GM23338 (cell line): ENCODE measurements at regions not wholly inside any gene's neighbourhood (a gene's known extent, or its start where the extent isn't known, plus 50 kb on each side); places are given as distances from the start of the nearest gene placed in this dataset.
"Not testable (repeated sequence)": the region's sequence is repeated elsewhere in the genome, so short reads cannot be mapped to it uniquely, and the experiment has no call there.

Source experiments
- ATAC-seq: fragments of 200-7000 bp; cut with Tn5 transposase; 3 replicates; pipeline ENCODE4 v1.9.1; 2020
- DNase-seq: peaks from one replicate; pipeline ENCODE4 v3.0.0-alpha.2; 2015; ENCODE audit warnings: low spot score
- H2AFZ ChIP-seq: fragments of 200-600 bp; sonication (generic); 2 replicates; pipeline ENCODE4 v1.8.0; 2016; ENCODE audit warnings: antibody characterized with exemption, mild to moderate bottlenecking, moderate library complexity
- H3F3A ChIP-seq: fragments of 200-600 bp; sonication (generic); replicated peaks from 2 replicates; pipeline ENCODE4 v1.8.0; 2017; ENCODE audit warnings: antibody characterized with exemption, mixed run types, low read depth
- H3K27ac ChIP-seq: fragments of 200-600 bp; sonication (generic); 2 replicates; pipeline ENCODE4 v1.6.1; 2016; ENCODE audit warnings: low read depth
- H3K27me3 ChIP-seq: fragments of 200-600 bp; sonication (generic); 2 replicates; pipeline ENCODE4 v1.8.0; 2016; ENCODE audit warnings: mild to moderate bottlenecking, mixed run types, moderate library complexity; ENCODE audit not compliant: insufficient read depth
- H3K36me3 ChIP-seq: fragments of 200-600 bp; sonication (generic); 2 replicates; pipeline ENCODE4 v1.8.0; 2016; ENCODE audit warnings: mild to moderate bottlenecking; ENCODE audit not compliant: insufficient read depth
- H3K4me1 ChIP-seq: fragments of 200-600 bp; sonication (generic); 2 replicates; pipeline ENCODE4 v1.8.0; 2016; ENCODE audit warnings: mild to moderate bottlenecking, moderate library complexity; ENCODE audit not compliant: insufficient read depth
- H3K4me2 ChIP-seq: fragments of 200-600 bp; sonication (generic); 2 replicates; pipeline ENCODE4 v1.7.1; 2017; ENCODE audit warnings: mixed run types
- H3K4me3 ChIP-seq: fragments of 200-600 bp; sonication (generic); 2 replicates; pipeline ENCODE4 v1.6.1; 2016; ENCODE audit warnings: mixed run types
- H3K79me2 ChIP-seq: fragments of 200-600 bp; sonication (generic); replicated peaks from 2 replicates; pipeline ENCODE4 v1.8.0; 2017; ENCODE audit warnings: mild to moderate bottlenecking; ENCODE audit not compliant: insufficient read depth
- H3K9me2 ChIP-seq: fragments of 200-600 bp; sonication (generic); 2 replicates; pipeline ENCODE4 v1.8.0; 2017; ENCODE audit not compliant: insufficient read depth
- H4K20me1 ChIP-seq: fragments of 200-600 bp; sonication (generic); replicated peaks from 2 replicates; pipeline ENCODE4 v1.8.0; 2017; ENCODE audit warnings: mild to moderate bottlenecking; ENCODE audit not compliant: insufficient read depth
- H3K27ac Mint-ChIP-seq: 2 replicates; pipeline ENCODE4 v1.8.0; 2020; ENCODE audit warnings: inconsistent platforms, mild to moderate bottlenecking, moderate library complexity, mixed read lengths
- H3K27me3 Mint-ChIP-seq: 3 replicates; pipeline ENCODE4 v1.8.0; 2022; ENCODE audit warnings: low read depth, mild to moderate bottlenecking, moderate library complexity, mixed read lengths, inconsistent platforms; ENCODE audit not compliant: insufficient read depth, poor library complexity
- H3K36me3 Mint-ChIP-seq: 3 replicates; pipeline ENCODE4 v1.8.0; 2021; ENCODE audit warnings: low read depth, mild to moderate bottlenecking, inconsistent platforms, moderate library complexity, mixed read lengths
- H3K4me1 Mint-ChIP-seq: 3 replicates; pipeline ENCODE4 v1.8.0; 2020; ENCODE audit warnings: mild to moderate bottlenecking, inconsistent platforms, mixed read lengths
- H3K4me3 Mint-ChIP-seq: 3 replicates; pipeline ENCODE4 v1.8.0; 2021; ENCODE audit warnings: moderate library complexity, mild to moderate bottlenecking, inconsistent platforms, mixed read lengths
- H3K9me3 Mint-ChIP-seq: 3 replicates; pipeline ENCODE4 v1.8.0; 2020; ENCODE audit warnings: moderate library complexity, mild to moderate bottlenecking, inconsistent platforms, mixed read lengths
- CREB1 ChIP-seq: fragments of 250-450 bp; sonication (Bioruptor Pico); IDR thresholded peaks from 2 replicates; pipeline ENCODE4 v1.5.0; 2020; ENCODE audit warnings: low read depth, mild to moderate bottlenecking, moderate library complexity
- CTCF ChIP-seq, 2 experiments: fragments of 200-600 bp in 1 of 2; sonication (generic) in 1 of 2; conservative IDR thresholded peaks; 2 replicates each; pipeline versions ENCODE4 v1.5.1 to v1.6.1; 2016 to 2017; ENCODE audit warnings: antibody characterized with exemption in 2 of 2, low read depth in 2 of 2, mild to moderate bottlenecking in 2 of 2, moderate library complexity in 1 of 2
- ETS1 ChIP-seq: IDR thresholded peaks from 2 replicates; pipeline ENCODE4 v1.6.1; 2016; ENCODE audit warnings: antibody characterized with exemption
- EZH2 ChIP-seq: fragments of 200-600 bp; sonication (generic); IDR thresholded peaks from one replicate; pipeline ENCODE4 v1.8.0; 2017; ENCODE audit warnings: antibody characterized with exemption, mild to moderate bottlenecking, low read depth; ENCODE audit not compliant: unreplicated experiment
- JUNB ChIP-seq: IDR thresholded peaks from one replicate; pipeline ENCODE4 v1.6.1; 2016; ENCODE audit warnings: antibody characterized with exemption; ENCODE audit not compliant: unreplicated experiment
- NANOG ChIP-seq: IDR thresholded peaks from 2 replicates; pipeline ENCODE4 v1.6.1; 2016; ENCODE audit warnings: antibody characterized with exemption, borderline replicate concordance
- POLR2AphosphoS5 ChIP-seq: IDR thresholded peaks from 2 replicates; pipeline ENCODE4 v1.6.1; 2016; ENCODE audit warnings: antibody characterized with exemption, low read depth
- STAT1 ChIP-seq: IDR thresholded peaks from one replicate; pipeline ENCODE4 v1.6.1; 2016; ENCODE audit warnings: antibody characterized with exemption; ENCODE audit not compliant: unreplicated experiment
- ZNF114 ChIP-seq: fragments of 250-450 bp; sonication (Bioruptor Pico); IDR thresholded peaks from 2 replicates; pipeline ENCODE4 v1.5.0; 2020; ENCODE audit warnings: mild to moderate bottlenecking, moderate library complexity
- ZNF462 ChIP-seq: fragments of 250-450 bp; sonication (Bioruptor Pico); IDR thresholded peaks from 2 replicates; pipeline ENCODE4 v1.5.0; 2020; ENCODE audit warnings: mild to moderate bottlenecking, moderate library complexity

GRCh38 chr22:11597666-11598358, 3930.2 kb upstream of the OR11H1 start:
- not testable (repeated sequence) for H3K4me1 ChIP-seq, H3K4me3 ChIP-seq, H3K27ac Mint-ChIP-seq, H3K9me2 ChIP-seq, ATAC-seq, H4K20me1 ChIP-seq, H3K4me2 ChIP-seq, H3K79me2 ChIP-seq, H3K27ac ChIP-seq, H3K4me1 Mint-ChIP-seq, H3K27me3 ChIP-seq, H3K4me3 Mint-ChIP-seq, H3F3A ChIP-seq, H3K27me3 Mint-ChIP-seq, H2AFZ ChIP-seq, DNase-seq
- H3K9me3 Mint-ChIP-seq, result peaks cover 99% of the 10 kb centered on the region
- H3K36me3 Mint-ChIP-seq, result peaks cover 63% of the 10 kb centered on the region
- peaks cover 15% of the 10 kb centered on the region; the same call in 1 of the 2 replicates for H3K36me3 ChIP-seq

GRCh38 chr22:11598492-11599440, 3929.2 kb upstream of the OR11H1 start:
- Histone ChIP-seq H3K27ac (no peak overlapping the region), H3K36me3 (peaks cover 17% of the 10 kb centered on the region; the same call in 1 of the 2 replicates), H4K20me1 (no peaks in the 10 kb centered on the region), H3K4me2 (no peak overlapping the region), H3K4me3 (no peak overlapping the region), H3K79me2 (no peaks in the 10 kb centered on the region), H3F3A (no peaks in the 10 kb centered on the region), H3K4me1 (no peaks in the 10 kb centered on the region), H2AFZ (no peak overlapping the region), H3K9me2 (no peaks in the 10 kb centered on the region), H3K27me3 (no peaks in the 10 kb centered on the region)
- no peak for TF ChIP-seq ZNF114 (CRISPR knock-in tag)
- no peak for TF ChIP-seq NANOG
- no peak for TF ChIP-seq STAT1
- no peak for TF ChIP-seq ETS1
- TF ChIP-seq EZH2, result no peak
- no peak for TF ChIP-seq POLR2AphosphoS5
- no peak for TF ChIP-seq CREB1
- no peak for TF ChIP-seq ZNF462 (CRISPR knock-in tag)
- TF ChIP-seq CTCF (conservative IDR thresholded peaks at IDR 0.05; ENCODE audit: low read depth in 2 of 2), result no peak
- no peak for TF ChIP-seq JUNB
- H3K27me3 Mint-ChIP-seq, result peaks cover 7% of the 10 kb centered on the region
- peaks cover 56% of the 10 kb centered on the region for H3K36me3 Mint-ChIP-seq
- peaks cover 99% of the 10 kb centered on the region for H3K9me3 Mint-ChIP-seq
- H3K4me3 Mint-ChIP-seq, result no peak overlapping the region
- ATAC-seq, result no peak
- no peaks in the 10 kb centered on the region; the same call in 2 of the 3 replicates for H3K4me1 Mint-ChIP-seq
- no peak overlapping the region for H3K27ac Mint-ChIP-seq
- no peak for DNase-seq
